ENCODE measurements at regions not wholly inside any gene's neighbourhood (a gene's known extent, or its start where the extent isn't known, plus 50 kb on each side); places are given as distances from the start of the nearest gene placed in this dataset.

DNA sequence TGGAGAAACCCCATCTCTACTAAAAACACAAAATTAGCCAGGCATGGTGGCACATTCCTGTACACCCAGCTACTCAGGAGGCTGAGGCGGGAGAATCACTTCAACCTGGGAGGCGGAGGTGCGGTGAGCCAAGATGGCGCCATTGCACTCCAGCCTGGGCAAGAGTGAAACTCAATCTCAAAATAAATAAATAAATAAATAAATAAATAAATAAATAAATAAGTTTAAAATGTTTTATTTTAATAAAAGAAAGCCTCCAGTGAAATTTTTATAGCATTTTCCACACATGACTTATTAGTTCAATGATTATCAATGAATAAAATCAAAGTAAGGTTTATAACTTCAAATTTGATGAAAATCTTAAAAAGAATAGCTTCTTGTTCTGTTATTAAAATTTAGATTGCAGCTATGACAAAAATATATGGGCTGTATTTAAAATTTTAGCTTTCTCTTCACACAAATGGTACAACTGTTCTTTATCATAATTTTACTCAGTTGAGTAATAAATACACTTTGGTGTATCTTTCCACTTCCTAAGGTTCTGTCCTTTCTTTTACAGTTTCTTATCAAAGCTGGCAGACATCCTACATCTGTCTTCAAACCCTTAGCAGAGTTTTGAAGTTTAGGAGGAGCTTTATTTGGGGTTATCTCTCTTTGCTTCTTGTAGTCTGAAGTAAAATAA is 78.4 kb upstream of the ZSWIM2 start (continued):
- no peak for TF ChIP-seq TAF1 (IDR thresholded peaks at IDR 0.05; ENCODE audit: control insufficient read depth, extremely low read depth, insufficient read depth, low read length, severe bottlenecking)
- TF ChIP-seq, protein P1, sequence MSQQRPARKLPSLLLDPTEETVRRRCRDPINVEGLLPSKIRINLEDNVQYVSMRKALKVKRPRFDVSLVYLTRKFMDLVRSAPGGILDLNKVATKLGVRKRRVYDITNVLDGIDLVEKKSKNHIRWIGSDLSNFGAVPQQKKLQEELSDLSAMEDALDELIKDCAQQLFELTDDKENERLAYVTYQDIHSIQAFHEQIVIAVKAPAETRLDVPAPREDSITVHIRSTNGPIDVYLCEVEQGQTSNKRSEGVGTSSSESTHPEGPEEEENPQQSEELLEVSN (IDR thresholded peaks at IDR 0.05; ENCODE audit: borderline replicate concordance in 1 of 2, extremely low read depth in 1 of 2, insufficient read depth in 1 of 2, insufficient read length in 1 of 2, low read depth in 1 of 2, low read length in 1 of 2, poor library complexity in 1 of 2, severe bottlenecking in 1 of 2): no peak
- peak; percentile 75 for TF ChIP-seq TAL1 (IDR thresholded peaks at IDR 0.05)
- TF ChIP-seq, protein P2, sequence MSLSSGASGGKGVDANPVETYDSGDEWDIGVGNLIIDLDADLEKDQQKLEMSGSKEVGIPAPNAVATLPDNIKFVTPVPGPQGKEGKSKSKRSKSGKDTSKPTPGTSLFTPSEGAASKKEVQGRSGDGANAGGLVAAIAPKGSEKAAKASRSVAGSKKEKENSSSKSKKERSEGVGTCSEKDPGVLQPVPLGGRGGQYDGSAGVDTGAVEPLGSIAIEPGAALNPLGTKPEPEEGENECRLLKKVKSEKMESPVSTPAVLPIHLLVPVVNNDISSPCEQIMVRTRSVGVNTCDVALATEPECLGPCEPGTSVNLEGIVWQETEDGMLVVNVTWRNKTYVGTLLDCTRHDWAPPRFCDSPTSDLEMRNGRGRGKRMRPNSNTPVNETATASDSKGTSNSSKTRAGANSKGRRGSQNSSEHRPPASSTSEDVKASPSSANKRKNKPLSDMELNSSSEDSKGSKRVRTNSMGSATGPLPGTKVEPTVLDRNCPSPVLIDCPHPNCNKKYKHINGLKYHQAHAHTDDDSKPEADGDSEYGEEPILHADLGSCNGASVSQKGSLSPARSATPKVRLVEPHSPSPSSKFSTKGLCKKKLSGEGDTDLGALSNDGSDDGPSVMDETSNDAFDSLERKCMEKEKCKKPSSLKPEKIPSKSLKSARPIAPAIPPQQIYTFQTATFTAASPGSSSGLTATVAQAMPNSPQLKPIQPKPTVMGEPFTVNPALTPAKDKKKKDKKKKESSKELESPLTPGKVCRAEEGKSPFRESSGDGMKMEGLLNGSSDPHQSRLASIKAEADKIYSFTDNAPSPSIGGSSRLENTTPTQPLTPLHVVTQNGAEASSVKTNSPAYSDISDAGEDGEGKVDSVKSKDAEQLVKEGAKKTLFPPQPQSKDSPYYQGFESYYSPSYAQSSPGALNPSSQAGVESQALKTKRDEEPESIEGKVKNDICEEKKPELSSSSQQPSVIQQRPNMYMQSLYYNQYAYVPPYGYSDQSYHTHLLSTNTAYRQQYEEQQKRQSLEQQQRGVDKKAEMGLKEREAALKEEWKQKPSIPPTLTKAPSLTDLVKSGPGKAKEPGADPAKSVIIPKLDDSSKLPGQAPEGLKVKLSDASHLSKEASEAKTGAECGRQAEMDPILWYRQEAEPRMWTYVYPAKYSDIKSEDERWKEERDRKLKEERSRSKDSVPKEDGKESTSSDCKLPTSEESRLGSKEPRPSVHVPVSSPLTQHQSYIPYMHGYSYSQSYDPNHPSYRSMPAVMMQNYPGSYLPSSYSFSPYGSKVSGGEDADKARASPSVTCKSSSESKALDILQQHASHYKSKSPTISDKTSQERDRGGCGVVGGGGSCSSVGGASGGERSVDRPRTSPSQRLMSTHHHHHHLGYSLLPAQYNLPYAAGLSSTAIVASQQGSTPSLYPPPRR (CRISPR knock-in tag; IDR thresholded peaks at IDR 0.05; ENCODE audit: borderline replicate concordance): no peak
- TF ChIP-seq, protein P3, sequence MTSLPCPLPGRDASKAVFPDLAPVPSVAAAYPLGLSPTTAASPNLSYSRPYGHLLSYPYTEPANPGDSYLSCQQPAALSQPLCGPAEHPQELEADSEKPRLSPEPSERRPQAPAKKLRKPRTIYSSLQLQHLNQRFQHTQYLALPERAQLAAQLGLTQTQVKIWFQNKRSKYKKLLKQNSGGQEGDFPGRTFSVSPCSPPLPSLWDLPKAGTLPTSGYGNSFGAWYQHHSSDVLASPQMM (CRISPR knock-in tag; IDR thresholded peaks at IDR 0.05): no peak
- TF ChIP-seq EGR1 (conservative IDR thresholded peaks at IDR 0.05): no peak
- no peak for TF ChIP-seq MCM7 (IDR thresholded peaks at IDR 0.05)
- TF ChIP-seq CREB5 (CRISPR knock-in tag; IDR thresholded peaks at IDR 0.05): no peak
- no peak for TF ChIP-seq RBM15 (IDR thresholded peaks at IDR 0.05; ENCODE audit: insufficient read depth, low read length)
- TF ChIP-seq, protein P4, sequence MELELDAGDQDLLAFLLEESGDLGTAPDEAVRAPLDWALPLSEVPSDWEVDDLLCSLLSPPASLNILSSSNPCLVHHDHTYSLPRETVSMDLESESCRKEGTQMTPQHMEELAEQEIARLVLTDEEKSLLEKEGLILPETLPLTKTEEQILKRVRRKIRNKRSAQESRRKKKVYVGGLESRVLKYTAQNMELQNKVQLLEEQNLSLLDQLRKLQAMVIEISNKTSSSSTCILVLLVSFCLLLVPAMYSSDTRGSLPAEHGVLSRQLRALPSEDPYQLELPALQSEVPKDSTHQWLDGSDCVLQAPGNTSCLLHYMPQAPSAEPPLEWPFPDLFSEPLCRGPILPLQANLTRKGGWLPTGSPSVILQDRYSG (tag; conservative IDR thresholded peaks at IDR 0.05; ENCODE audit: low read depth): no peak
- no peak for TF ChIP-seq POU5F1 (IDR thresholded peaks at IDR 0.05; ENCODE audit: borderline replicate concordance, low read depth, low read length, partially characterized antibody)
- no peak for TF ChIP-seq HNRNPK (IDR thresholded peaks at IDR 0.05; ENCODE audit: low read depth, low read length, poor library complexity, severe bottlenecking)
- no peak for TF ChIP-seq ZNF165 (CRISPR knock-in tag; IDR thresholded peaks at IDR 0.05; ENCODE audit: borderline replicate concordance)

Data from K562 (cell line).